ENCODE measurements at regions not wholly inside any gene's neighbourhood (a gene's known extent, or its start where the extent isn't known, plus 50 kb on each side); places are given as distances from the start of the nearest gene placed in this dataset.

DNA sequence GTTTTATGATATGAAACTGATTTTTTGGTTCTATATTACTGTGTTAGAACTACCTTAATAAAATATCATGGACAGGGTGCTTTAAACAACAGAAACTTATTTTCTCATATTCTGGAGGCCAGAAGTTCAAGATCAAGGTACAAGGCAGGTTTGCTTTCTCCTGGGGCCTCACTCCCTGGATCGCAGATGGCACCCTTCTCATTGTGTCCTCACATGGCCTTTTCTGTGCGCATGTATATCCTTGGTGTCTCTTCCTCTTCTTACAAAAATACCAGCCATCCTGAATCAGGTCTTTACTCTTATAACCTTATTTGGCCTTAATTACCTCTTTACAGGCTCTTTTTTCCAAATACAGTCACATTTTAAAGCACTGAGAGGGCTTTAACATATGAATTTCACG, 906.1 kb downstream of the CDH11 start:
- H3K27me3 ChIP-seq (ENCODE audit: control insufficient read depth, insufficient read depth, low read length), result no peaks in the 10 kb centered on the region
- H3K36me3 ChIP-seq (ENCODE audit: insufficient read depth, low read length), result no peaks in the 10 kb centered on the region
- no peak overlapping the region for H3K4me3 ChIP-seq (ENCODE audit: low read length)
- H3K4me1 ChIP-seq (ENCODE audit: control insufficient read depth, insufficient read depth, low read length), result no peaks in the 10 kb centered on the region
- H3K9me3 ChIP-seq (replicated peaks; ENCODE audit: low read length), result no peaks in the 10 kb centered on the region
- H3K9ac ChIP-seq (ENCODE audit: low read depth, low read length), result no peak overlapping the region
- H3K4me2 ChIP-seq (ENCODE audit: low read length), result no peak overlapping the region

- no peaks in the 10 kb centered on the region for H3K27me3 ChIP-seq (ENCODE audit: control insufficient read depth, insufficient read depth, low read length)
- H3K9me3 ChIP-seq (replicated peaks; ENCODE audit: low read length), result no peaks in the 10 kb centered on the region
- H3K36me3 ChIP-seq (ENCODE audit: insufficient read depth, low read length), result no peaks in the 10 kb centered on the region
- no peak overlapping the region for H3K4me3 ChIP-seq (ENCODE audit: low read length)
- H3K9ac ChIP-seq (ENCODE audit: low read depth, low read length), result no peak overlapping the region
- no peak overlapping the region for H3K4me2 ChIP-seq (ENCODE audit: low read length)
- no peaks in the 10 kb centered on the region for H3K4me1 ChIP-seq (ENCODE audit: control insufficient read depth, insufficient read depth, low read length)
Measured at GRCh38 chr16:64211331-64211730, 910.5 kb downstream of the CDH11 start.

GRCh38 chr16:64206862-64207261, 915.0 kb downstream of the CDH11 start:
- Histone ChIP-seq H3K9ac (ENCODE audit: low read depth, low read length) (no peak overlapping the region), H3K9me3 (replicated peaks; ENCODE audit: low read length) (no peaks in the 10 kb centered on the region), H3K27me3 (ENCODE audit: control insufficient read depth, insufficient read depth, low read length) (no peaks in the 10 kb centered on the region), H3K4me1 (ENCODE audit: control insufficient read depth, insufficient read depth, low read length) (no peaks in the 10 kb centered on the region), H3K4me2 (ENCODE audit: low read length) (no peak overlapping the region), H3K36me3 (ENCODE audit: insufficient read depth, low read length) (no peaks in the 10 kb centered on the region), H3K4me3 (ENCODE audit: low read length) (no peak overlapping the region)

GRCh38 chr16:64203126-64203525, 918.7 kb downstream of the CDH11 start:
- Histone ChIP-seq H3K4me1 (ENCODE audit: control insufficient read depth, insufficient read depth, low read length) (no peaks in the 10 kb centered on the region), H3K4me3 (ENCODE audit: low read length) (no peak overlapping the region), H3K9ac (ENCODE audit: low read depth, low read length) (no peak overlapping the region), H3K4me2 (ENCODE audit: low read length) (no peak overlapping the region), H3K27me3 (ENCODE audit: control insufficient read depth, insufficient read depth, low read length) (no peaks in the 10 kb centered on the region), H3K36me3 (ENCODE audit: insufficient read depth, low read length) (no peaks in the 10 kb centered on the region), H3K9me3 (replicated peaks; ENCODE audit: low read length) (no peaks in the 10 kb centered on the region)

GRCh38 chr16:64202571-64202970, 919.3 kb downstream of the CDH11 start:
- no peak overlapping the region for H3K4me3 ChIP-seq (ENCODE audit: low read length)
- H3K9me3 ChIP-seq (replicated peaks; ENCODE audit: low read length), result no peaks in the 10 kb centered on the region
- H3K27me3 ChIP-seq (ENCODE audit: control insufficient read depth, insufficient read depth, low read length), result no peaks in the 10 kb centered on the region
- H3K9ac ChIP-seq (ENCODE audit: low read depth, low read length), result no peak overlapping the region
- H3K4me2 ChIP-seq (ENCODE audit: low read length), result no peak overlapping the region
- H3K36me3 ChIP-seq (ENCODE audit: insufficient read depth, low read length), result no peaks in the 10 kb centered on the region
- no peaks in the 10 kb centered on the region for H3K4me1 ChIP-seq (ENCODE audit: control insufficient read depth, insufficient read depth, low read length)

GRCh38 chr16:64196444-64196843, 925.4 kb downstream of the CDH11 start:
- no peaks in the 10 kb centered on the region for H3K9me3 ChIP-seq (replicated peaks; ENCODE audit: low read length)

GRCh38 chr16:64185954-64186353, 935.9 kb downstream of the CDH11 start:
- Histone ChIP-seq H3K4me2 (ENCODE audit: low read length) (no peak overlapping the region), H3K4me3 (ENCODE audit: low read length) (no peak overlapping the region), H3K9ac (ENCODE audit: low read depth, low read length) (no peak overlapping the region), H3K4me1 (ENCODE audit: control insufficient read depth, insufficient read depth, low read length) (peaks cover 5% of the 10 kb centered on the region), H3K9me3 (replicated peaks; ENCODE audit: low read length) (no peaks in the 10 kb centered on the region), H3K36me3 (ENCODE audit: insufficient read depth, low read length) (no peaks in the 10 kb centered on the region), H3K27me3 (ENCODE audit: control insufficient read depth, insufficient read depth, low read length) (no peaks in the 10 kb centered on the region)

More at GRCh38 chr16:64196444-64196843, 925.4 kb downstream of the CDH11 start:
- no peak overlapping the region for H3K4me3 ChIP-seq (ENCODE audit: low read length)
- no peaks in the 10 kb centered on the region for H3K36me3 ChIP-seq (ENCODE audit: insufficient read depth, low read length)
- H3K4me1 ChIP-seq (ENCODE audit: control insufficient read depth, insufficient read depth, low read length), result peaks cover 7% of the 10 kb centered on the region
- no peak overlapping the region for H3K9ac ChIP-seq (ENCODE audit: low read depth, low read length)
- H3K27me3 ChIP-seq (ENCODE audit: control insufficient read depth, insufficient read depth, low read length), result no peaks in the 10 kb centered on the region
- peak overlapping the region; percentile 27 for H3K4me2 ChIP-seq (ENCODE audit: low read length)

DNA sequence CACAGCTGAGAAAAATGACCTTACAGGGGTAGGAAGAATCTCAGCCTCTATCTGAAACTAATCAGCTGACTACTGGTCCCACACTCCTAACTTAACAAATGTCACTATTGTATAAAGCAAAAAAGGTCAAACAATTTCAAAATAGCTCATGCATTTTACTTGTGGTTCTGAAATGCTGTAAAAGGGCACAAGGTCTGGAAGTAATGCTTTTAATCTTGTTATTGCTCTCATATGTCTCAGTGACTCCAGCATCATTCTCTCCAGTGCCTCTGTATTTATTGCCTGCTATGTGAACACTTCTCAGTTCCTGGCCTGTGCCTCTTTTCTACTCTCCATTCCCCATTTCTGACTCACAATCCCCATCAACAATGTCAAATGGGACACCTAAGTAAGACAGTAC, 937.7 kb downstream of the CDH11 start:
- no peak overlapping the region for H3K4me2 ChIP-seq (ENCODE audit: low read length)
- peaks cover 5% of the 10 kb centered on the region for H3K4me1 ChIP-seq (ENCODE audit: control insufficient read depth, insufficient read depth, low read length)

GRCh38 chr16:64182985-64183384, 938.9 kb downstream of the CDH11 start:
- H3K36me3 ChIP-seq (ENCODE audit: insufficient read depth, low read length), result no peaks in the 10 kb centered on the region
- H3K4me3 ChIP-seq (ENCODE audit: low read length), result no peak overlapping the region
- H3K9ac ChIP-seq (ENCODE audit: low read depth, low read length), result no peak overlapping the region

More for the DNA sequence above, 937.7 kb downstream of the CDH11 start:
- H3K9me3 ChIP-seq (replicated peaks; ENCODE audit: low read length), result no peaks in the 10 kb centered on the region
- no peak overlapping the region for H3K4me3 ChIP-seq (ENCODE audit: low read length)
- no peaks in the 10 kb centered on the region for H3K27me3 ChIP-seq (ENCODE audit: control insufficient read depth, insufficient read depth, low read length)
- H3K9ac ChIP-seq (ENCODE audit: low read depth, low read length), result no peak overlapping the region
- no peaks in the 10 kb centered on the region for H3K36me3 ChIP-seq (ENCODE audit: insufficient read depth, low read length)

GRCh38 chr16:64181271-64181925, 940.5 kb downstream of the CDH11 start:
- Histone ChIP-seq H3K4me3 (ENCODE audit: low read length) (no peak overlapping the region), H3K4me1 (ENCODE audit: control insufficient read depth, insufficient read depth, low read length) (peaks cover 5% of the 10 kb centered on the region), H3K9ac (ENCODE audit: low read depth, low read length) (no peak overlapping the region), H3K9me3 (replicated peaks; ENCODE audit: low read length) (peaks cover 3% of the 10 kb centered on the region), H3K36me3 (ENCODE audit: insufficient read depth, low read length) (no peaks in the 10 kb centered on the region), H3K27me3 (ENCODE audit: control insufficient read depth, insufficient read depth, low read length) (no peaks in the 10 kb centered on the region), H3K4me2 (ENCODE audit: low read length) (no peak overlapping the region)

More at GRCh38 chr16:64182985-64183384, 938.9 kb downstream of the CDH11 start:
- Histone ChIP-seq H3K27me3 (ENCODE audit: control insufficient read depth, insufficient read depth, low read length) (no peaks in the 10 kb centered on the region), H3K4me2 (ENCODE audit: low read length) (no peak overlapping the region), H3K4me1 (ENCODE audit: control insufficient read depth, insufficient read depth, low read length) (peaks cover 5% of the 10 kb centered on the region), H3K9me3 (replicated peaks; ENCODE audit: low read length) (no peaks in the 10 kb centered on the region)

DNA sequence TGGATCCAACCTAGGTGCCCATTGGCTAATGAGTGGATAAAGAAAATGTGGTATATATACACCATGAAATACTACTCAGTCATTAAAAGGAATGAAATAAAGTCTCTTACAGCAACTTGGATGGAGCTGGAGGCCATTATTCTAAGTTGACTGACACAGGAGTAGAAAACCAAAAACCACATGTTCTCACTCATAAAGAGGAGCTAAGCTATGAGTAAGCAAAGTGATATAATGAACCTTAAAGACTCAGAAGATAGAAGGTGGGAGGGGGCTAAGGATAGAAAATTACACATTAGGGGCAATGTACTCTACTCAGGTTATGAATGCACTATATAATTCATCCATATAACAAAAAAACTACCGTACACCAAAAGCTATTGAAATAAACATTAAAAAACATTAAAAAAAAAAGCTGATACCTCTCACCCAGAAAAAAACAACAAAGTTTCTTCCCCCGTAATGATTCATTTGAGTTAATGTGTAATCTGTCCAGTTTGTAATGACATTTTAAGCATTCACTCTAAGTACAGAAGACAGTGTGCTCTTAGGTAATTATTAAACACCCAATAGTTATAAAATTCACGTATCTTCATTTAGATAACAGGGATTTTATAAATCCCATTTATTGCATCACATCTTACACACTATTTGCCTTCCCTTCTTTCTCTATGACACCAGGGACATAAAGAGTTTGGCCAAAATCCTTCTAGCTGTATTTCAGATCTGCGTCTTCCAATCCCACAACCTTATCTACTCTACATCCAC, 941.5 kb downstream of the CDH11 start:
- Histone ChIP-seq H3K4me2 (ENCODE audit: low read length) (no peak overlapping the region), H3K9me3 (replicated peaks; ENCODE audit: low read length) (peaks cover 3% of the 10 kb centered on the region), H3K4me1 (ENCODE audit: control insufficient read depth, insufficient read depth, low read length) (peaks cover 5% of the 10 kb centered on the region), H3K27me3 (ENCODE audit: control insufficient read depth, insufficient read depth, low read length) (no peaks in the 10 kb centered on the region), H3K9ac (ENCODE audit: low read depth, low read length) (no peak overlapping the region), H3K36me3 (ENCODE audit: insufficient read depth, low read length) (no peaks in the 10 kb centered on the region), H3K4me3 (ENCODE audit: low read length) (no peak overlapping the region)

DNA sequence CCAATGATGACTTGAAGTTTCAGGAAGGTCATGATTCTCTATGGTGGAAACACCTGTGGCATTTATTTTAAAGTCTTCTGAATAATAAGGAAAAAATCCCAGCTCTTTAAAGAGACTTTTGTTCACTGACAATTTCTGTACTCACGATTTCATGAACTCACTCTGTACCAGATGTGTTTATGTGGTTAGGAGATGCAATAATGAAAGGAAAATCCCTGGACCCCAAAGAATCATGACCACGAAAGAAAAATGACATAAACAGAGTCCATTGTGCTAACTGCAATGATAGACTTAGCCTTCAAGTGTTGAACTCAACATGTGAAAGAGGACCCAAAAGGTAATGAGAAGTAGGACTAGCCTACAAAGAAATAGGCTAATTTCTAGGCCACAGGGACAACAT, 947.5 kb downstream of the CDH11 start:
- Histone ChIP-seq H3K36me3 (ENCODE audit: insufficient read depth, low read length) (no peaks in the 10 kb centered on the region), H3K9ac (ENCODE audit: low read depth, low read length) (no peak overlapping the region), H3K9me3 (replicated peaks; ENCODE audit: low read length) (peaks cover 3% of the 10 kb centered on the region), H3K4me3 (ENCODE audit: low read length) (no peak overlapping the region), H3K4me1 (ENCODE audit: control insufficient read depth, insufficient read depth, low read length) (no peaks in the 10 kb centered on the region), H3K4me2 (ENCODE audit: low read length) (no peak overlapping the region), H3K27me3 (ENCODE audit: control insufficient read depth, insufficient read depth, low read length) (no peaks in the 10 kb centered on the region)
